GM19467 (cell line): ENCODE measurements at regions not wholly inside any gene's neighbourhood (a gene's known extent, or its start where the extent isn't known, plus 50 kb on each side); places are given as distances from the start of the nearest gene placed in this dataset.

Experiments used
- ATAC-seq: cut with Tn5 transposase; IDR thresholded peaks from one replicate; pipeline ENCODE4 v1.9.1; 2021; ENCODE audit warnings: mild to moderate bottlenecking, moderate library complexity; ENCODE audit not compliant: unreplicated experiment

DNA sequence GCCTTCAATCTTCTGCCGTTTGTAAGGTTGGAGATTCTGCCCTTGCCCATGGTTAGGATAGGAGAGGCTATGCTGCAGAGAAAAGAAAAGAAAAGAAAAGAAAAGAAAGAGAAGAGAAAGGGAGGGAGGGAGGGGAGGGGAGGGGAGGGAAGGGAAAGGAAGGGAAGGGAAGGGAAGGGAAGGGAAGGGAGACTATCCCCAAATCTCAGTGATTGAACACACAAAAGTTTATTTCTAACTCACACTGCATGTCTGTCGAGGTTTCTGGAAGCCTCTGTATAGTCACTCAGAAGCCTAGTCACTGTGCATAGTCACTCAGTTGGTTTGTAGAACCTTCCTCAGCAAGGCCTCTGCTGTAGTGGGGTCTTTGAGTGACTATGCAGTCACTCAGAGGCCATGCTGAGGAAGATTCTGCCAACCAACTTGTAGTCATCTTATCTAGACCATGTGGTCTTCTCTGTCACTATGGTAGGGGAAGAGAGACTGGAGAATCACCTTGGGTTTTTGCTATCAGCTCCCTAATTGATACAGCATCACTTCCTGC, 52.3 kb upstream of the ABCC9 start:
- no peak for ATAC-seq

DNA sequence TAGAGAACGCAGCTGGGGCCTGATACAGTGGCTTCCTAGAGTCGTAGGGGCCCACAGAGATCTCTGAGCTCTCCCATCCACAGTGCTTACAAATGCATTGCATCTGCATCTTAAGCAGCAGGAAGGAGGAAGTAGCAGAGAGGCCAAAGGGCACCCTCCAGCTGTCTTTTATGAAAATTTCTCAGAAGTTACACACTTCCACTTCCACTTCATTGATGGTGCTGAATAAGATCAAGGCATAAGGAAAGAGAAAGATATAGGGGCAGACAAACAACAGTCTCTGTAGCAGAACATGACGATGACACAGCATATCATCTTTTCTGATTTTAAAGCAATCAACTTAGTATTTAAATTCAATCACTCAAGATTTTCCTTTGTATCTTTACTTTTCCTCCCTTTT, 51.6 kb upstream of the ABCC9 start:
- peak; percentile 89 for ATAC-seq

DNA sequence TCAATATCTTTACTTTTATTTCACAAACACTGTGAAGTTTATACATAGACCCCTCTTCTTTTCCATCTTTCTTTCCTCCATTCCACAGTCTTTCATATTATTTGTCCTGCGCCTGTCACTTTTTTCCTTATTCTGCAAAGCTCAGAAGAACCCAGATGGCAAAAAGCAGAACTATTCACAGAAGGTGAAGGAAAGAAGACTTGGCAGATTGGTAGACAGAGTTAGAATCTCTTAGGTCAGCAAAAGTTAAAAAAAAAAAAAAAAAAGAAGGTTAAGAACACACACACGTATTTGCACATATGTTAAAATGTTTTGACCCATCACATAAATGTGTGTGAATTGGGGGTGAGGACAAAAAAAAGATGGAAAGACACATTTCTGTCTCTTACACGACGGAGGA, 50.3 kb upstream of the ABCC9 start:
- no peak for ATAC-seq
